ENCODE measurements at regions not wholly inside any gene's neighbourhood (a gene's known extent, or its start where the extent isn't known, plus 50 kb on each side); places are given as distances from the start of the nearest gene placed in this dataset.

DNA sequence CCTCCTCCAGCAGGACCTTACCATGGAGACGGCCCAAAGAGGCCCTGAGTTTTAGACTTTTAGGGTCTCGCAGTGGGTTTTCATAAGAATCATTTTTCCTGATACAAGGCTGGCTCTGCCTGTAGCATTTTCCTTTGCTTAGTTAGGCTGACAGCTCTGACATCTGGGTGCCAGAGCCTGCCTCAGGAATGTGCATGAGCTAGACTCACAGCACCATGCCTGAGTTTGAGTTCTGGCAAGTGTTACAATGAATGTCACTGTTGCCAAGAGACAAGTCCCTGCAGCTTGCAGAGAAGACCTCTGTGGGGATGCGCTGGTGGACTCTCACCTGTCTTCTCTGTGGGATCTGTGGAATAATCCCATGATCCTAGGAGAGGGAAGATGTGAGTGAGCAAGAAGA, 328.6 kb upstream of the TSPY4 start (continued):
- no peak for TF ChIP-seq FOXA1 (IDR thresholded peaks at IDR 0.05)
- TF ChIP-seq HNF4G (IDR thresholded peaks at IDR 0.05) = no peak
- TF ChIP-seq MAX (IDR thresholded peaks at IDR 0.05) = no peak
- no peak for TF ChIP-seq TAF1 (conservative IDR thresholded peaks at IDR 0.05)

DNA sequence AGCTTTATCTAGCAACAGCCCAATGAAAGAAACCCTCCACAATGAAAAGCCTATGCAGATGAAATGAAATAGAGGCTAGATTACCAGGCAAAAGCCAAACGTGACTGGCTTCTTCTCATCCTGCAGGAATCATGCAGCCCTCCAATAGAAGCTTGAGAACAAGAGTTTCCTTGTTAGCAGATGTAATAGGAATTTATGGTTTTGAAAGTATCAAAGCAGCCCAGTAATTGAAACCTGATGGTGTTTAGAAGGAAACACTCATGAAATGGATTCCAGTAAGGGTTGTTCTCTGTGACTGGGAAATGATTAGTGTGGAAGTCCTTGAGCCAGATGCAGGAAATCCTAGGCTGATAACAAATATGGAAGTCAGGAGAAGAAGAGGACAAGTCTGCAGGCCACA, 320.3 kb upstream of the TSPY4 start:
- DNase-seq (ENCODE audit: low spot score) = no peak
- Histone ChIP-seq H3K27me3 (ENCODE audit: control insufficient read depth in 4 of 4, insufficient read depth in 4 of 4, low read length in 3 of 4) (no peaks in the 10 kb centered on the region), H3K9ac (ENCODE audit: low read depth in 1 of 2, low read length in 2 of 2) (no peak overlapping the region), H3K4me3 (ENCODE audit: low read depth in 1 of 3, low read length in 3 of 3) (no peak overlapping the region), H3K36me3 (ENCODE audit: control insufficient read depth in 4 of 4, insufficient read depth in 3 of 4, low read depth in 1 of 4, low read length in 3 of 4) (no peaks in the 10 kb centered on the region), H3K4me1 (ENCODE audit: control insufficient read depth in 4 of 4, insufficient read depth in 4 of 4, low read length in 3 of 4) (no peaks in the 10 kb centered on the region), H3K9me3 (ENCODE audit: control insufficient read depth in 4 of 4, low read length in 3 of 4) (no peaks in the 10 kb centered on the region), H3K27ac (ENCODE audit: low read depth in 1 of 2, low read length in 2 of 2) (no peak overlapping the region)
- WGBS = 45% methylated on average over 1 of the region's 1 CpG
- TF ChIP-seq ATF3 (IDR thresholded peaks at IDR 0.05) = no peak
- TF ChIP-seq HNF4G (IDR thresholded peaks at IDR 0.05) = no peak
- no peak for TF ChIP-seq JUND (IDR thresholded peaks at IDR 0.05)
- no peak for TF ChIP-seq HNF4A (conservative IDR thresholded peaks at IDR 0.05)
- TF ChIP-seq RAD21 (IDR thresholded peaks at IDR 0.05) = no peak
- no peak for TF ChIP-seq NR2F2 (IDR thresholded peaks at IDR 0.05)

GRCh38 chrY:9018401-9018800, 318.9 kb upstream of the TSPY4 start:
- WGBS = 64% methylated on average over 1 of the region's 1 CpG
- H3K36me3 ChIP-seq (ENCODE audit: control insufficient read depth in 4 of 4, insufficient read depth in 3 of 4, low read depth in 1 of 4, low read length in 3 of 4) = no peaks in the 10 kb centered on the region
- no peaks in the 10 kb centered on the region for H3K27me3 ChIP-seq (ENCODE audit: control insufficient read depth in 4 of 4, insufficient read depth in 4 of 4, low read length in 3 of 4)
- H3K9ac ChIP-seq (ENCODE audit: low read depth in 1 of 2, low read length in 2 of 2) = no peak overlapping the region
- DNase-seq (ENCODE audit: low spot score) = no peak
- H3K4me1 ChIP-seq (ENCODE audit: control insufficient read depth in 4 of 4, insufficient read depth in 4 of 4, low read length in 3 of 4) = no peaks in the 10 kb centered on the region
- H3K27ac ChIP-seq (ENCODE audit: low read depth in 1 of 2, low read length in 2 of 2) = no peak overlapping the region
- H3K4me3 ChIP-seq (ENCODE audit: low read depth in 1 of 3, low read length in 3 of 3) = no peak overlapping the region
- TF ChIP-seq MAX (IDR thresholded peaks at IDR 0.05) (no peak), RXRA (IDR thresholded peaks at IDR 0.05) (no peak), SP1 (IDR thresholded peaks at IDR 0.05) (no peak), HNF4A (conservative IDR thresholded peaks at IDR 0.05) (no peak), JUND (IDR thresholded peaks at IDR 0.05) (no peak), FOXA2 (IDR thresholded peaks at IDR 0.05) (no peak), NR2F2 (IDR thresholded peaks at IDR 0.05) (no peak), YY1 (IDR thresholded peaks at IDR 0.05) (no peak), GABPA (IDR thresholded peaks at IDR 0.05 in 1 of 2, conservative IDR thresholded peaks at IDR 0.05 in 1 of 2) (no peak), TAF1 (conservative IDR thresholded peaks at IDR 0.05) (no peak), FOXA1 (IDR thresholded peaks at IDR 0.05) (no peak), RAD21 (IDR thresholded peaks at IDR 0.05) (no peak), EGR1 (IDR thresholded peaks at IDR 0.05; ENCODE audit: low read depth in 2 of 2) (no peak), HNF4G (IDR thresholded peaks at IDR 0.05) (no peak), ZBTB33 (IDR thresholded peaks at IDR 0.05) (no peak), CTCF (IDR thresholded peaks at IDR 0.05; ENCODE audit: low read depth, low read length, missing input control) (no peak), ATF3 (IDR thresholded peaks at IDR 0.05) (no peak)
- TF ChIP-seq, protein P1, sequence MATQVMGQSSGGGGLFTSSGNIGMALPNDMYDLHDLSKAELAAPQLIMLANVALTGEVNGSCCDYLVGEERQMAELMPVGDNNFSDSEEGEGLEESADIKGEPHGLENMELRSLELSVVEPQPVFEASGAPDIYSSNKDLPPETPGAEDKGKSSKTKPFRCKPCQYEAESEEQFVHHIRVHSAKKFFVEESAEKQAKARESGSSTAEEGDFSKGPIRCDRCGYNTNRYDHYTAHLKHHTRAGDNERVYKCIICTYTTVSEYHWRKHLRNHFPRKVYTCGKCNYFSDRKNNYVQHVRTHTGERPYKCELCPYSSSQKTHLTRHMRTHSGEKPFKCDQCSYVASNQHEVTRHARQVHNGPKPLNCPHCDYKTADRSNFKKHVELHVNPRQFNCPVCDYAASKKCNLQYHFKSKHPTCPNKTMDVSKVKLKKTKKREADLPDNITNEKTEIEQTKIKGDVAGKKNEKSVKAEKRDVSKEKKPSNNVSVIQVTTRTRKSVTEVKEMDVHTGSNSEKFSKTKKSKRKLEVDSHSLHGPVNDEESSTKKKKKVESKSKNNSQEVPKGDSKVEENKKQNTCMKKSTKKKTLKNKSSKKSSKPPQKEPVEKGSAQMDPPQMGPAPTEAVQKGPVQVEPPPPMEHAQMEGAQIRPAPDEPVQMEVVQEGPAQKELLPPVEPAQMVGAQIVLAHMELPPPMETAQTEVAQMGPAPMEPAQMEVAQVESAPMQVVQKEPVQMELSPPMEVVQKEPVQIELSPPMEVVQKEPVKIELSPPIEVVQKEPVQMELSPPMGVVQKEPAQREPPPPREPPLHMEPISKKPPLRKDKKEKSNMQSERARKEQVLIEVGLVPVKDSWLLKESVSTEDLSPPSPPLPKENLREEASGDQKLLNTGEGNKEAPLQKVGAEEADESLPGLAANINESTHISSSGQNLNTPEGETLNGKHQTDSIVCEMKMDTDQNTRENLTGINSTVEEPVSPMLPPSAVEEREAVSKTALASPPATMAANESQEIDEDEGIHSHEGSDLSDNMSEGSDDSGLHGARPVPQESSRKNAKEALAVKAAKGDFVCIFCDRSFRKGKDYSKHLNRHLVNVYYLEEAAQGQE (IDR thresholded peaks at IDR 0.05) = no peak
- no peaks in the 10 kb centered on the region for H3K9me3 ChIP-seq (ENCODE audit: control insufficient read depth in 4 of 4, low read length in 3 of 4)
